ENCODE measurements at regions not wholly inside any gene's neighbourhood (a gene's known extent, or its start where the extent isn't known, plus 50 kb on each side); places are given as distances from the start of the nearest gene placed in this dataset.

DNA sequence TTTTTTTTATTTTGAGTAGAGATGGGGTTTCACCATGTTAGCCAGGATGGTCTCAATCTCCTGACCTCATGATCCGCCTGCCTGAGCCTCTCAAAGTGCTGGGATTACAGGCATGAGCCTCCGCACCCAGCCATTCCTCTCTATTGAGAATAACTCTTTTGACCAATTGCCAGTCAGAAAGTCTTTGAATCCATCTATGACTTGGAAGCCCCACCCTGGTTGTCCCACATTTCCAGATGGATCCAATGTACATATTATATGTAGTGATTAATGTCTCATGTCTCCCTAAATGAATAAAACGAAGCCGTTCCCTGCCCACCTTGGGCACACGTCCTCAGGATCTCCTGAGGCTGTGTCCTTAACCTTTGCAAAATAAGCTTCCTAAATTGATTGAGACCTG lies 228.3 kb upstream of the NLRP1 start:
- TF ChIP-seq, protein P1, sequence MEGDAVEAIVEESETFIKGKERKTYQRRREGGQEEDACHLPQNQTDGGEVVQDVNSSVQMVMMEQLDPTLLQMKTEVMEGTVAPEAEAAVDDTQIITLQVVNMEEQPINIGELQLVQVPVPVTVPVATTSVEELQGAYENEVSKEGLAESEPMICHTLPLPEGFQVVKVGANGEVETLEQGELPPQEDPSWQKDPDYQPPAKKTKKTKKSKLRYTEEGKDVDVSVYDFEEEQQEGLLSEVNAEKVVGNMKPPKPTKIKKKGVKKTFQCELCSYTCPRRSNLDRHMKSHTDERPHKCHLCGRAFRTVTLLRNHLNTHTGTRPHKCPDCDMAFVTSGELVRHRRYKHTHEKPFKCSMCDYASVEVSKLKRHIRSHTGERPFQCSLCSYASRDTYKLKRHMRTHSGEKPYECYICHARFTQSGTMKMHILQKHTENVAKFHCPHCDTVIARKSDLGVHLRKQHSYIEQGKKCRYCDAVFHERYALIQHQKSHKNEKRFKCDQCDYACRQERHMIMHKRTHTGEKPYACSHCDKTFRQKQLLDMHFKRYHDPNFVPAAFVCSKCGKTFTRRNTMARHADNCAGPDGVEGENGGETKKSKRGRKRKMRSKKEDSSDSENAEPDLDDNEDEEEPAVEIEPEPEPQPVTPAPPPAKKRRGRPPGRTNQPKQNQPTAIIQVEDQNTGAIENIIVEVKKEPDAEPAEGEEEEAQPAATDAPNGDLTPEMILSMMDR (IDR thresholded peaks at IDR 0.05; ENCODE audit: low read depth, low read length, missing input control) = no peak
- TF ChIP-seq, protein P2, sequence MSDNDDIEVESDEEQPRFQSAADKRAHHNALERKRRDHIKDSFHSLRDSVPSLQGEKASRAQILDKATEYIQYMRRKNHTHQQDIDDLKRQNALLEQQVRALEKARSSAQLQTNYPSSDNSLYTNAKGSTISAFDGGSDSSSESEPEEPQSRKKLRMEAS (IDR thresholded peaks at IDR 0.05) = no peak
- TF ChIP-seq JUND (IDR thresholded peaks at IDR 0.05) (no peak), RXRA (IDR thresholded peaks at IDR 0.05) (no peak), SP1 (IDR thresholded peaks at IDR 0.05) (no peak)
